GM19240 (cell line): ENCODE measurements at regions not wholly inside any gene's neighbourhood (a gene's known extent, or its start where the extent isn't known, plus 50 kb on each side); places are given as distances from the start of the nearest gene placed in this dataset.

Experiments used
- DNase-seq: peaks from one replicate; pipeline ENCODE4 v3.0.0; 2011; ENCODE audit warnings: low spot score; ENCODE audit not compliant: insufficient read length

- DNase-seq = no peak
These were observed 182.5 kb downstream of the GAS1 start for GRCh38 chr9:86764671-86765343.

GRCh38 chr9:86764221-86764624 lies 183.1 kb downstream of the GAS1 start:
- no peak for DNase-seq

- no peak for DNase-seq
These were observed 183.5 kb downstream of the GAS1 start for GRCh38 chr9:86763791-86764190.

GRCh38 chr9:86757382-86757720 lies 190.0 kb downstream of the GAS1 start:
- DNase-seq = no peak

DNA sequence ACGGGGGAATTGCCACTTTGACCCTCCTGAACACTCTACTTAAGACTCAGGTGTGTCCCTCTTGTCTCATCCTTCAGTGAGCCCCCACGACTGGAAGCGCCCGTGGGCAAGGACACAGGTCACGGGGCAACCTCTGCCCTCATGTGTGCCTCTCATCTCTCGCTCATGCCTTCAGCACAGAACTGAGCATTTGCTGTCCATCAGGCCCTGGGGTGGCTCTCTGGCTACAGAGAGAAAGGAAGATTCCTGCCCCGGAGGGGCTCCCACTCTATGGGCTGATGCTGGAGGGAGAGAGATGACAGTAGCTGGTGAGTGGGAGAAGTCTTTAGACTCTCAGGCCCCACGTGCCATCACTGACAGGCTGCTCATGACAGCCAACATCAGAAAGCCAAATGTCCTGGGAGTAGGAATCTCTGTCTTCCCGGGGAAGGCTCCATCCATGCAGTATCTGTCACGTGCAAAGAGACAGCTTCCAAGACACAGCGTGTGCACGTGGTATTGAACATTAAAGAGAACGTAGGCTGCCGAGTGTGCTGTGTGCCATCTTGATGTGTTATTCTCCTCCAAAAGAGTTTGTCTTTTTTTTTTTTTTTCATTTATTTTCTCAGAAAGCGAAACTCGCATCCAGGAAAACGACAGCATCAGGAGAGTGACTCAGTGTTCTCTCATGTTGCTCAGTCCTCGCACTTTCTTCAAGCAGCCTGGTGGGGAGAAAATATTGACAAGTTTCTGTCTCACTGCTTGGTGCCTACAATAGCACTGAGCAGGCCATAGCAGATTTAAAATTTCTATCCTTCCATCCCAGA lies 190.5 kb downstream of the GAS1 start:
- no peak for DNase-seq

DNA sequence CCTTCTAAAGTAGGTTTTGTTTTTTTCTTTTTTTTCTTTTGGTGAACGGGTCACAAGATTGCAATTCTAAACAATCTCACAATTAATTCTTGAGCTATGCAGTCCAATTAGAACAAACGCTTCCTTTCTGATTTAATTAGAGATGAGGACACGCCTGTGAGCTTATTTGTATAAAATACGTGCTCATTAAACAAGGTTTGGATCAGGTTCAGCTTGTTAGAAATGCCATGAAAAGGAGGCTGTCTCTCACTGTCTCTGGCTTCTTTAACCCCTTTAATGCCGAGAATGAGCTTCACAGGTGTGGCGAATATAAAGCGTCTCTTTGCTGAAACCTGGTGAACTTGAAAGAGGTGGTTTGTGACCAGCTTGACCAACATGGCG lies 191.8 kb downstream of the GAS1 start:
- DNase-seq = no peak

- DNase-seq = no peak
These were observed 192.4 kb downstream of the GAS1 start for GRCh38 chr9:86754581-86755560.

- DNase-seq = no peak
These were observed 193.5 kb downstream of the GAS1 start for GRCh38 chr9:86753836-86754235.

DNA sequence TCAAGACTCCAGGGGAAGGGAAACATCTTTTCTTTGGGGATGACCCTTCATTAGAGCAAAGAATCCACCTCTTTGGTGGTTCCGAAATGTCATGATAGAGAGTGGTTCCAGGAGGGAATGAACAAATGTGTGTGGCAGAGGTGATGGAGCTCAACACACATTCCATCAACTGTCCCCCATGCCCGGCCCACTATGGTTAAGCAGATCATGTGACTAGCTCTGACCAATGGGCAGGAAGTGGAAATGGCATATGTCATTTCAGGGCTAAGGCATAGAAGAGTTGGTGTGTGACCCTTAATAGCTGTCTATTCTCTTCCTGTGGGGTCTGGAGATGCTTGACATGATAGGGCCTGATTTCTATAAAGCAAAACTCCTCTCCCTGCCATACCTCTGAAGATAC lies 194.6 kb downstream of the GAS1 start:
- DNase-seq = no peak

GRCh38 chr9:86751956-86752355 lies 195.3 kb downstream of the GAS1 start:
- DNase-seq = no peak

- DNase-seq = no peak
These were observed 196.1 kb downstream of the GAS1 start for GRCh38 chr9:86751207-86751606.

DNA sequence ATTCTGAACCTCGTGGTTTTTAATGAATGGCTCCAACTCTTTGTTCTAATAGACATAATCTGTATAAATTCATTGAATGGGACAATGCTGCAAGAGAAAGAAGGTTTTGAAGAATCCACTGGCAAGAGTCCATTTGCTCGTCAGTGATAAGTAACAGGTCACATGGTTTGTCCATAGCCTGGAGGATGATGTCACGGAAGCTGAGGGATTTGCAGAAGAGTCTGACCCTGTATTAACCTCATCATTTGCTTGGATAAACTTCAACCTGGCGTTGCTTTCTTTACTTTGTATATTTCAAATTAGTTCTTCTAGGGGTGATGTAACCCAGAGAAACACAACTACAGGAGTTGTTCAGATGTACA lies 197.4 kb downstream of the GAS1 start:
- no peak for DNase-seq

- no peak for DNase-seq
These were observed 198.0 kb downstream of the GAS1 start for GRCh38 chr9:86749161-86749893.

DNA sequence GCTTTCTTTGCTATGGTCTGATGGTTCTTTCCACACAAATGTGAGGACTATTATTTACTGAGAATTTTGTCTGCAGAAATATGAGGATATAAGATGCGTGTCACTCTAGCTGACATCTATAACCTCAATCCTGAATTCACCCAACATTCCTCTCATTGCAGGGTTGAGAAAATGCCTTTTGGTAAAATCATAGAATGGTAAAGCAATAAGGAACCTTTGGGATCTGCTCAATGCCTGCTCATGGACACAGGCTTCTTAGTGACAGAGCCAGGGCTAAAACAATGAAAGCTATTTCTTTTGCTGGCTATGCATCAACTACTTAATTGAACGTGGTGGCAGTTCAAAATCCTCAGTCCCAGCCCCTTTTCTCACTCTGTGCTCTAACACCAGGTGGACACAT lies 199.6 kb downstream of the GAS1 start:
- DNase-seq = no peak

GRCh38 chr9:86741311-86742208 lies 205.7 kb downstream of the GAS1 start:
- DNase-seq = no peak

- DNase-seq = no peak
These were observed 211.4 kb downstream of the GAS1 start for GRCh38 chr9:86735772-86736458.

- no peak for DNase-seq
These were observed 212.5 kb downstream of the GAS1 start for GRCh38 chr9:86734771-86735170.

DNA sequence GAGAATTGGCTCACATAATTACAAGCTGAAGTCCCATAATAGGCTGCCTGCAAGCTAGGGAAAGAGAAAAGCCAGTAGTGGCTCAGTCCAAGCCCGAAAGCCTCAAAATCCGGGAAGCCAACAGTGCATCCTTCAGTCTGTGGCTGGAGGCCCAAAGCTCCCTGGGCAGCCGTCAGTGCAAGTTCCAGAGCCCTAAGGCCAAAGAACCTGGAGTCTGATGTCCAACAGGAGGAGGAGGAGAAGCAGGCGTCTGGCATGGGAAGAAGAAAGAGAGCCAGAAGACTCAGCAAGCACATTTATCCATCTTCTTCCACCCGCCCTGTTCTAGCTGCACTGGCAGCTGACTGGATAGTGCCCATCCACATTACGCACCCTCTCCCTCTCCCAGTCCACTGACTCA lies 213.4 kb downstream of the GAS1 start:
- no peak for DNase-seq

- DNase-seq = no peak
These were observed 214.7 kb downstream of the GAS1 start for GRCh38 chr9:86732514-86733171.
